ENCODE measurements at regions not wholly inside any gene's neighbourhood (a gene's known extent, or its start where the extent isn't known, plus 50 kb on each side); places are given as distances from the start of the nearest gene placed in this dataset.

- DNase-seq (ENCODE audit: low read depth), result no peak
- no peak for TF ChIP-seq CTCF (conservative IDR thresholded peaks at IDR 0.05; ENCODE audit: control insufficient read depth, insufficient read depth, low read depth, low read length)
Measured at GRCh38 chr5:124477577-124477976, 268.9 kb downstream of the ZNF608 start.

GRCh38 chr5:124477062-124477461, 269.4 kb downstream of the ZNF608 start:
- no peak overlapping the region for H3K4me3 ChIP-seq (ENCODE audit: control insufficient read depth, low read depth, low read length)
- no peak for TF ChIP-seq CTCF (conservative IDR thresholded peaks at IDR 0.05; ENCODE audit: control insufficient read depth, insufficient read depth, low read depth, low read length)
- no peak for DNase-seq (ENCODE audit: low read depth)

More at GRCh38 chr5:124477577-124477976, 268.9 kb downstream of the ZNF608 start:
- no peak overlapping the region for H3K4me3 ChIP-seq (ENCODE audit: control insufficient read depth, low read depth, low read length)

GRCh38 chr5:124474528-124475215, 271.8 kb downstream of the ZNF608 start:
- no peak for TF ChIP-seq CTCF (conservative IDR thresholded peaks at IDR 0.05; ENCODE audit: control insufficient read depth, insufficient read depth, low read depth, low read length)
- peak; percentile 21 for DNase-seq (ENCODE audit: low read depth)
- H3K4me3 ChIP-seq (ENCODE audit: control insufficient read depth, low read depth, low read length), result no peak overlapping the region

- DNase-seq (ENCODE audit: low read depth), result no peak
- no peak for TF ChIP-seq CTCF (conservative IDR thresholded peaks at IDR 0.05; ENCODE audit: control insufficient read depth, insufficient read depth, low read depth, low read length)
- no peak overlapping the region for H3K4me3 ChIP-seq (ENCODE audit: control insufficient read depth, low read depth, low read length)
Measured at GRCh38 chr5:124468671-124469411, 277.6 kb downstream of the ZNF608 start.

- H3K4me3 ChIP-seq (ENCODE audit: control insufficient read depth, low read depth, low read length), result no peak overlapping the region
- DNase-seq (ENCODE audit: low read depth), result no peak
- no peak for TF ChIP-seq CTCF (conservative IDR thresholded peaks at IDR 0.05; ENCODE audit: control insufficient read depth, insufficient read depth, low read depth, low read length)
Measured at GRCh38 chr5:124467745-124468144, 278.7 kb downstream of the ZNF608 start.

- DNase-seq (ENCODE audit: low read depth), result no peak
- no peak overlapping the region for H3K4me3 ChIP-seq (ENCODE audit: control insufficient read depth, low read depth, low read length)
- no peak for TF ChIP-seq CTCF (conservative IDR thresholded peaks at IDR 0.05; ENCODE audit: control insufficient read depth, insufficient read depth, low read depth, low read length)
Measured at GRCh38 chr5:124466011-124466410, 280.4 kb downstream of the ZNF608 start.

Data from fibroblast of mammary gland (primary cell).